Activated naive CD8-positive, alpha-beta T cell (primary cell): ENCODE measurements at regions not wholly inside any gene's neighbourhood (a gene's known extent, or its start where the extent isn't known, plus 50 kb on each side); places are given as distances from the start of the nearest gene placed in this dataset.
"Not testable (repeated sequence)": the region's sequence is repeated elsewhere in the genome, so short reads cannot be mapped to it uniquely, and the experiment has no call there.

Experiments used
- H3K27ac Mint-ChIP-seq: one replicate; pipeline ENCODE4 v1.8.0; 2021; ENCODE audit warnings: mixed read lengths
- H3K27me3 Mint-ChIP-seq: one replicate; pipeline ENCODE4 v1.8.0; 2021; ENCODE audit warnings: mixed read lengths
- H3K36me3 Mint-ChIP-seq: one replicate; pipeline ENCODE4 v1.8.0; 2021; ENCODE audit warnings: mixed read lengths
- H3K4me1 Mint-ChIP-seq: one replicate; pipeline ENCODE4 v1.8.0; 2021; ENCODE audit warnings: low read depth, mixed read lengths
- H3K4me3 Mint-ChIP-seq: one replicate; pipeline ENCODE4 v1.8.0; 2021; ENCODE audit warnings: mild to moderate bottlenecking, mixed read lengths
- H3K9me3 Mint-ChIP-seq: one replicate; pipeline ENCODE4 v1.8.0; 2021; ENCODE audit warnings: low read depth, mixed read lengths

GRCh38 chr1:10943991-10944730 lies 68.3 kb upstream of the TARDBP start:
- Mint-ChIP-seq H3K36me3 (no peaks in the 10 kb centered on the region), H3K4me3 (no peak overlapping the region)

DNA sequence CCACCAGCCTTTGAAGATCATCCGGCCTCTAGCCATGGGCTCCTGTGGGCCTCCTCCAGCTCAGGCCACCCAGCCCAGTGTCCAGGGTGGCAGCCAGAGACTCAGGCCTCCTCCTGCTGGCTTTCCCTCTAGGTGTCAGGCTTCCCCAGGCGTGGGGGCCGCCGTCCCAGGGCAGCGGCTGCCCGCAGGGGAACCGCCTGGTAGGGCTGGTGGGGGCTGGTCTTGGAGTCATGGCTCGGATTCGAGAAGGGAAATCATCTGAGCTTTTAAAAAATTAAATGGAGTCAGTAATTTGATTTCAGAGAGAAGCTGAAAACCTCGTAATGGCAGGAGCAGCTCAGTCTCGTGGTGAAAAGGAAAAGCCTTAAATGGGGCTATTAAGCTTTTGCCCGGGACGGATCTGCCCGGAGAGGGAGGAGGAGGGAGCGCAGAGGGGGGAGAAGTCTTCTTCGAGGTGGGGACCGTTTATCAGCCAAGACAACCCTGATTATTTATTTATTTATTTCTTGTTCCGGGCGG lies 66.4 kb upstream of the TARDBP start:
- Mint-ChIP-seq H3K27ac (no peak overlapping the region), H3K27me3 (peaks cover 20% of the 10 kb centered on the region), H3K36me3 (no peaks in the 10 kb centered on the region), H3K4me3 (no peak overlapping the region), H3K9me3 (no peaks in the 10 kb centered on the region), H3K4me1 (peaks cover 7% of the 10 kb centered on the region)

More at GRCh38 chr1:10943991-10944730, 68.3 kb upstream of the TARDBP start:
- peaks cover 20% of the 10 kb centered on the region for H3K27me3 Mint-ChIP-seq
- no peak overlapping the region for H3K27ac Mint-ChIP-seq
- H3K9me3 Mint-ChIP-seq = no peaks in the 10 kb centered on the region
- peaks cover 25% of the 10 kb centered on the region for H3K4me1 Mint-ChIP-seq

GRCh38 chr1:10947181-10947580 lies 65.3 kb upstream of the TARDBP start:
- peaks cover 20% of the 10 kb centered on the region for H3K27me3 Mint-ChIP-seq
- no peaks in the 10 kb centered on the region for H3K9me3 Mint-ChIP-seq
- no peak overlapping the region for H3K27ac Mint-ChIP-seq
- H3K4me3 Mint-ChIP-seq = no peak overlapping the region
- no peaks in the 10 kb centered on the region for H3K36me3 Mint-ChIP-seq
- peaks cover 2% of the 10 kb centered on the region for H3K4me1 Mint-ChIP-seq

DNA sequence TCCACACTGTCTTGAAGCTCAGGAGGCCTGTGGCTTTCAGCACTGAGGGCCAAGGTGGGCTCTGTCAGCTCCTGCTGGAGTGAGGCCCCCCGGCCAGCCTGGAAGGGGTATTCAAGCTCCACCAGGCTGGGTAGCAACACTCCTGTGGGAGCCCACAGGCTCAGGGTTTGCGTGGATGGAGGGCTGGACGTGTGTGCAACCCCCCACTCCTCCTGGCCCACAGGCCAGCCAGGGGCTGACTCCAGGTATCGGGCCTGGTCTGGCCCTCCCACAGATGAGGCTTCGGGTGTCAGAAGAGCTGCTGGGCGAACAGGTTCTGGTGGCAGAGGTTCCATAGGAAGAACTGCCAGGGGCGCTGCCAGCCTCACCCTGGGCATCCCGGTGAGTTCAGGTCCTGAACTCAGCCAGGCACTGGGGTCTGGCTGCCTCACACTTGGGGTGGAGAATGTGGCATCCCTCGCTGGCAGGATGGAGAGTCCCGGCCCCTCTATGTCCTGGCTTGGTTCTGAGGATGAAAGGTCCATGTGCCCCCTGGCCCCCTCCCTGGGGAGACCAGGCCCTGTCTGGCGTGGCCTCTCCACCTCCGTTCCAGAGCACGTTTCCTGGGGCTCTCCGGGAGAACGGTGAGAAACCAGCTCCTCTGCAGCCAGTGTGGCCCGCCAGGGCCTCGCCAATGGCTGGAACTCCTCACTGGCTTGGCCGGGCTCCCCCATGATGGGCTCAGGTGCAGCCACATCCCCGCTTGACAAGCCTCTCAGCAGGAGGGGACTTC lies 64.6 kb upstream of the TARDBP start:
- Mint-ChIP-seq H3K4me3 (no peak overlapping the region), H3K27me3 (peaks cover 17% of the 10 kb centered on the region), H3K36me3 (no peaks in the 10 kb centered on the region), H3K4me1 (peaks cover 2% of the 10 kb centered on the region), H3K9me3 (no peaks in the 10 kb centered on the region), H3K27ac (no peak overlapping the region)

DNA sequence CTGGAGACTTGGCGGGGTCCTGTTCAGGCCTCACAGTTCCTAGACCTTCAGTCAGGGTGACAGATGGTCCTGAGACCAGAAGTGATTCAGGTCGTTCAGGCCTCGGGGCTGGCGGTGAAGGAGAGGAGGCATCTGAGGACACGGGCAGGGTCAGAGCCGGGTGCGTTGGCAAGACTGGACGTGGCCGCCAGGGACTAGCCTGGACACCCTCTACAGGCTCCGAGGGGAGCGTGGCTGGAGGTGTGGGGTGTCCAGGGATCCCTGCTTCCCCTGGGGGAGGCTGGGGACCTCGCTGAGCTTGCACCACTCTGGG lies 64.0 kb upstream of the TARDBP start:
- H3K4me1 Mint-ChIP-seq = peaks cover 2% of the 10 kb centered on the region
- H3K4me3 Mint-ChIP-seq = no peak overlapping the region
- no peaks in the 10 kb centered on the region for H3K36me3 Mint-ChIP-seq
- H3K27ac Mint-ChIP-seq = no peak overlapping the region
- peaks cover 13% of the 10 kb centered on the region for H3K27me3 Mint-ChIP-seq
- no peaks in the 10 kb centered on the region for H3K9me3 Mint-ChIP-seq

DNA sequence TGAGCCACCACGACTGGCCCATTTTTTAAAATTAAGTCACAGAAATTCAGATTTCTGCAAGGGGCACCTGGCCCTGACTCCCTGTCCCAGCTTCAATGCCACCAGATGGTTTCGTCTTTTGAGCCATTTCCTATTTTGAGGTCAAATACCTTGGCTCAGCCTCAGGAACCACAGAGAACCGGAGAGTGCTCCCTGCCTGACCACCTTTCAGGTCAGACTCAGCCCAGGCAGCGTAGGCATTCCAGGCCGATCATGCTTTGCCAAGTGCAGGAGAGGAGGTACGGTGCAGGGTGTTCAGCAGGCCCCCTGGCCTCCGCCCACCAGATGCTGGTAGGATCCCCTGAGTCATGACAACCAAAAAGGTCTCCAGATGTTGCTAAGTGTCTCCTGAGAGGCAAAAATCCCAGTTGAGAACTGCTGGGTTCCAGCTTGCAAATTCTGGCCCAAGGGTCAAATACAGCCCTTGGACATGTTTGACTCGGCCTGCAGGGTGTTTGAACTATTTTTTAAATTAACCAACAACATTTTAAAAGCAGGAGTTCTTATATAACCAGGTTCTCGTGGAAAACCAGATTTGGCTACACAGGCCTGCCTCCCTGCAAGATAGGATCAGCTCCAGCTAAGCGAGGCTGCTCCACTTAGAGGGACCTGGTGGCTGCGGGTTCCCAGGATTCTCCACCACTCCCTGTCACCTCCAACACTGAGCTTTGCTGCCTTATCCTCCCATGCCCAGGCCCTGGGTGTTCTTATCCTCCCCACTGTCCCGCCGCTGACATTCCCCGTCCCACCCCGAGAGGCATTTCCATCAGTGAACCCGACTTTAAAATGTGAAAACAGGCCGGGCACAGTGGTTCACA lies 61.9 kb upstream of the TARDBP start:
- Mint-ChIP-seq H3K9me3 (no peaks in the 10 kb centered on the region), H3K4me1 (no peaks in the 10 kb centered on the region), H3K27me3 (peaks cover 3% of the 10 kb centered on the region), H3K27ac (no peak overlapping the region), H3K36me3 (no peaks in the 10 kb centered on the region), H3K4me3 (no peak overlapping the region)

- H3K27me3 Mint-ChIP-seq, H3K4me3 Mint-ChIP-seq, H3K27ac Mint-ChIP-seq, H3K36me3 Mint-ChIP-seq, H3K4me1 Mint-ChIP-seq, H3K9me3 Mint-ChIP-seq: not testable (repeated sequence)
Measured at GRCh38 chr1:10951298-10951697, 61.2 kb upstream of the TARDBP start.

GRCh38 chr1:10951961-10952360 lies 60.5 kb upstream of the TARDBP start:
- no peaks in the 10 kb centered on the region for H3K27me3 Mint-ChIP-seq

DNA sequence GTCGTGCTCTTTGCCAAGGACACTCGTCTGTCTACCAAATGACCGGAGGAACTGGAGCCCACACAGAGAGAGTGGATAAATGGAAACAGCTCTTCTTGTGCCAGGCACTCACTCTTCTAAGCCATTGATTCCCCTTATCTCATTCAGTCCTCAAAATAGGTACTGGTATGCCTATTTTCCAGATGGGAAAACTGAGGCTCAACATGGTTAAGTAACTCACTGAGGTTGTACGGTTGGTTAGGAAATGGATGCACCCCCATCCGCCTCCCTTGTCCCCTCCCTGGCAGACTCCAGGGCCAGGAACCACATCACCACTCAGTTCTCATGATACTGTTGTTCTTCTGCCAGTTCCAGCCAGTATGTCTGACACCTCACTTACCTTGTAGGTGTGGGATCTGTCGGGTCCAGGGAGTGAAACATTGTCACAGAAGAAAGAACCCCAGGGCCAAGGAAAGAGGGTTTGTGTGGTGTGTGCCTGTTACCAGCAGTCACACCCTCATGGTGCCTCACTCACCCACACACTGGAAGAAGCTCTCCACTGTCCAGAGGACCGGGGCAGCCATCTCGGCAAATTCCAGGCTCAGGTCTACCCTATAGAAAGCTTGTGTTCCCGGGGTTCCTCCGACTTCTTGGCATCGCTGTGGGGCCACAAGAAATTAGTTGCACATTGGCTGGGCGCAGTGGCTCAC lies 58.8 kb upstream of the TARDBP start:
- no peak overlapping the region for H3K27ac Mint-ChIP-seq
- no peaks in the 10 kb centered on the region for H3K9me3 Mint-ChIP-seq

More at GRCh38 chr1:10951961-10952360, 60.5 kb upstream of the TARDBP start:
- no peaks in the 10 kb centered on the region for H3K36me3 Mint-ChIP-seq
- no peaks in the 10 kb centered on the region for H3K4me1 Mint-ChIP-seq
- H3K4me3 Mint-ChIP-seq = no peak overlapping the region
- no peaks in the 10 kb centered on the region for H3K9me3 Mint-ChIP-seq
- H3K27ac Mint-ChIP-seq = no peak overlapping the region

DNA sequence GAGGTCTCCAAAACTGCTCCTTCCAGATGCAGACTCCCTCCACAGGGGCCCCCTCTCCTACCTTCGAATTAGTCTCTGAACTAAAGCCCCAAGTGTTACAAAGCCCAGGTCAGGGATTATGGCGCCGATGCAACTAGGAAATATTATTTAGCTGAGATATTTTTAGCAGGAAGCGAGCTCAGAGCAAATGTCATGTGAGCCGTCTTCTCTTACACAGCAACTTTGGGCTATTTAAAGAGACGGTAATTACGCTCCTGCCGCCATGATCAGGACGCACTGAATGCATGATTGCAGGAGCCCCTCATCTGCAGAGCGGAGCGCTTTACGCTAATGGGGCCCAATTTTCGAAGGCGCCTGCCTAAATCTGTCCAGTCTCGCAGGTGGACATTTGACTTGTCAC lies 55.3 kb upstream of the TARDBP start:
- no peaks in the 10 kb centered on the region for H3K4me1 Mint-ChIP-seq
- no peaks in the 10 kb centered on the region for H3K9me3 Mint-ChIP-seq
- H3K36me3 Mint-ChIP-seq = no peaks in the 10 kb centered on the region
- H3K27me3 Mint-ChIP-seq = no peaks in the 10 kb centered on the region
- H3K27ac Mint-ChIP-seq = no peak overlapping the region
- no peak overlapping the region for H3K4me3 Mint-ChIP-seq

More for the DNA sequence above, 58.8 kb upstream of the TARDBP start:
- H3K4me1 Mint-ChIP-seq = no peaks in the 10 kb centered on the region
- H3K36me3 Mint-ChIP-seq = no peaks in the 10 kb centered on the region
- no peaks in the 10 kb centered on the region for H3K27me3 Mint-ChIP-seq
- no peak overlapping the region for H3K4me3 Mint-ChIP-seq

DNA sequence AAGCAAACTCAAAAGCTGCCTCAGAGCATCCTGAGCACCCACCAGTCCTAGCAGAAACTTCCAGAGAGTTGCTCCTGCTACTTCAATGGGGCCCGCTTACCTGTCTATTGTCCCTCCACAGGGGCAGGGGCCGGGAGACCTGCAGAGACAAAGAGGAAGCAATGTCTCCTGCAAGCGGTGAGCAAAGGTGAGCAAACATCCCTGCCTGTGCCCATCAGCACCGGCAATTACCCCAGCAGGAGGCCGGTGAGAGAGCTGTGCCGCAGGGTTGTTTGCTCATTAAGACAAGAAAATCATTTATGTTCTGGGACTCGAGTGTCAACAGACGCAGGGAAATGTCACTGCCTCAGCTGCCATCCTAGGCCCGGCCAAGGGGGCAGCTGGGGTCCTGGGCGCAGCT lies 53.8 kb upstream of the TARDBP start:
- Mint-ChIP-seq H3K9me3 (no peaks in the 10 kb centered on the region), H3K4me1 (no peaks in the 10 kb centered on the region), H3K4me3 (no peak overlapping the region), H3K36me3 (no peaks in the 10 kb centered on the region), H3K27me3 (no peaks in the 10 kb centered on the region), H3K27ac (no peak overlapping the region)

DNA sequence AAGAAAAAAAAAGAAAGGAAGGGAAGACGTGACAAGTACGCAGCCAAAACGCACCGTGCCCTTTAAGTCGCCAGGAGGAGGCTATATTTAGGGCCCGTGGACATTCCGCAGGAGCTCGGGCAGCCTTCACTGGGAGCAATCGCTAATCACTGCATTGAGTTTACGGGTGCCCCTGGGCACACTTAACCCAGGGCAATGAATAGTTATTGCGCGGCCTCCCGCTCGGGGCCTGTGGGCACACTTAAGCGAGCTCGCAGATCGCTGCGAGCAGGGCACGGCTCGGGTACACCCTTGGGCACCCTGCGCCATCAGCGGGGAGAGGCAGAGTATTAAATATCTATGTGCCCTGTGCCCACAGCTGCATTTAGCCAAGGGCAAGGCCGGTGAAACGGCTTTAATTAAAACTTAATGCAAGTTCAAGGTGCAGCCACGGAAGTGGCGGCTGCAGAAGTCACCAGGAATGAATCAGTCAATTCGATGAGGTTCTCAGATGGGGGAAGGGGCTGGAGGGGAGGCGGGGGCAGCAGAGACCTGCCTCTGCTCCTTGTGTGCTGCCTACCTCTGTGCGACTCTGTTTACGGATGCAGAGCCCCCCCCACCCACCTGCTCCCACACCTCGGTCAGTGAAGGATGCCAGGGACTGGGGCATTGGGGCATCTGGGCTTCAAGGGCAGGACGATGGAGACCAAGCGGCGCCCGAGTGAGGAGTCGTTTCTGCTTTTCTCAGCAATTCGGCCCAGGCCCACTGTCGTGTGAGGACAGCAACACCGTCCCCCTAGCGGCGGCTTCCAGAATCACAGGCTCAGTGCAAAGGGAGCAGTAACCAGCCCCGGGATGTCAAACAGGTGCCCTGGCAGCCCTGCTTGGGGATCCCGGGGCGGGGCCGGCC lies 51.8 kb upstream of the TARDBP start:
- H3K36me3 Mint-ChIP-seq = no peaks in the 10 kb centered on the region
- H3K4me1 Mint-ChIP-seq = peaks cover 8% of the 10 kb centered on the region
- H3K4me3 Mint-ChIP-seq = no peak overlapping the region
- no peak overlapping the region for H3K27ac Mint-ChIP-seq
- H3K9me3 Mint-ChIP-seq = no peaks in the 10 kb centered on the region
- H3K27me3 Mint-ChIP-seq = peaks cover 1% of the 10 kb centered on the region

DNA sequence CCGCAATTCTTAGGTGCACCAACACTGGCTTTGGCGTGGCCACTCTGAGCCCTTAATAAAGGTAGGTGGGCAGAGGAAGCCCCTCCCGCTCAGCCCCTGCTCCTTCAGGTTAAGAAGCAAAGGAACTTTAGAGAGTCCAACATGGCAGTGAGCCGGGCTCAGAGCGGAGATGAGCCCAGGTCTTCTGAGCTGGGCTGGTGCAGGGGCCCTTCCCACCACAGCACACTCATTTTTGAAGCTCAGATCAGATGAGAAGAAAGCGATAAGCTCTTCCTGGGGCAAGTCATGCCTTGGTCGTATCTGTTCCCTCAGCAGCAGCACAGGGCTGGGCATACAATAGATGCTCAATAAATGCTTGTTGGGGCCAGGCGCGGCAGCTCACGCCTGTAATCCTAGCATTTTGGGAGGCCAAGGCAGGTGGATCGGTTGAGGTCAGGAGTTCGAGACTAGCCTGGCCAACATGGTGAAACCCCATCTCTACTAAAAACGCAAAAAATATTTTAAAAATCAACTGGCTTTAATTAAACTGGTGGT lies 51.1 kb upstream of the TARDBP start:
- no peak overlapping the region for H3K27ac Mint-ChIP-seq
- H3K36me3 Mint-ChIP-seq = no peaks in the 10 kb centered on the region
- peaks cover 1% of the 10 kb centered on the region for H3K27me3 Mint-ChIP-seq
- peaks cover 12% of the 10 kb centered on the region for H3K4me1 Mint-ChIP-seq
- no peaks in the 10 kb centered on the region for H3K9me3 Mint-ChIP-seq
- no peak overlapping the region for H3K4me3 Mint-ChIP-seq
